Forelimb muscle (tissue), 1 donor: ENCODE measurements at regions not wholly inside any gene's neighbourhood (a gene's known extent, or its start where the extent isn't known, plus 50 kb on each side); places are given as distances from the start of the nearest gene placed in this dataset.

Experiments used
- DNase-seq: peaks from one replicate; pipeline ENCODE4 v3.0.0-alpha.2; 2013; ENCODE audit warnings: low read depth

DNA sequence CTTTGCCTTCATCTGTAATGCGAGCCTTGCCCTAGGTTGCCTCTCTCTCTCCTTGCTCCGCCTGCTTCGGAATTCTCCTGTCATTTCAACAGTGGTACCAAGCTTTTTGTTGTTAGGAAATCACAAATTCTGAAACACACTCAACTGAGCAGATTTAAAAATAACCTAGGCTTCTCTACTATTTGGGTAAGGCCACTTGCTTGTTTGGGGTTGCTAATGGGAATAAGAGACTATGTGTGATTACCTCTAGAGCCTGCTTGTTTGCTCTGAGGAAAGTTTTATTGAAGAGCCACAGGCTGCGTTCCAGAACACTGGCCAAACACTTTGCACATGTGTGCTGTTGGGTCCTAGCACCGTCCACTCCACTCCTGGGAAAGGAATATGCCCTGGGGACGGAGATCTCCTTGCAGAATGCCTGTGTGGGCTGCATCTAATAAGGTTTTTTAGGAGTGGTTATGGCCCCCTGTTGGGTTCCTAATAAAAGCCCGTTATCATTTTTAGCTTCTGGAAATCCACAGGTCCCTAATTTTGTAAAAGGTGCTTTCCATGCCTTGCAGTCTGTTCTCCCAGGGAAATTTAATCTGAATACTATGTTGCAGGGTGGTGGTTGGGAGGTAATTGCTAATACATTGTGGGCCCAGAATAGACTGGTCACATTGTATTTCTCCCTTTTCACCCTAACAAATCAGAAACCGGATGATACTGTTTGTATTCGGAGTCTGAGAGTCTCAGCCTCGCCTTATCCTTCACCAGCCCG is 68.7 kb upstream of the KLF6 start:
- no peak for DNase-seq

DNA sequence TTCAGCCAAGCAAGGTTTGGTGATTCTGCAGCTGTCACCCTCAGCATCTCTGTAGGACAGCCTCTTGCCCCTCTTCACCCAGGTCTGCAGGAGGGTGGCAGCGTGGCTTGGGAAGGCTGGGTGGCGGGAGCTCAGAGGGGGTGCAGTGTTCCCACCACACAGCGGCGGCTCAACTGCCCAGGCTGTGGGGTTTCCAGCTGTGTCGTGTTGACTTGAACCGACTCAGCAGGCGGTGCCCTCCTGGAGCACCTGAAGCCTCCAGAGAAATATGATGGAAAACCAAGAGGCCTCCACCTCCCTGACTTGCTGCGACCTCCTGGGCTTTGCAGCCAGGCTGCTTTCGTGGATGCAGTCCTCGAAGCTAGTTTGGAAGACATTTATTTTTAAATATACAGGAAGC is 68.0 kb upstream of the KLF6 start:
- DNase-seq = no peak

DNA sequence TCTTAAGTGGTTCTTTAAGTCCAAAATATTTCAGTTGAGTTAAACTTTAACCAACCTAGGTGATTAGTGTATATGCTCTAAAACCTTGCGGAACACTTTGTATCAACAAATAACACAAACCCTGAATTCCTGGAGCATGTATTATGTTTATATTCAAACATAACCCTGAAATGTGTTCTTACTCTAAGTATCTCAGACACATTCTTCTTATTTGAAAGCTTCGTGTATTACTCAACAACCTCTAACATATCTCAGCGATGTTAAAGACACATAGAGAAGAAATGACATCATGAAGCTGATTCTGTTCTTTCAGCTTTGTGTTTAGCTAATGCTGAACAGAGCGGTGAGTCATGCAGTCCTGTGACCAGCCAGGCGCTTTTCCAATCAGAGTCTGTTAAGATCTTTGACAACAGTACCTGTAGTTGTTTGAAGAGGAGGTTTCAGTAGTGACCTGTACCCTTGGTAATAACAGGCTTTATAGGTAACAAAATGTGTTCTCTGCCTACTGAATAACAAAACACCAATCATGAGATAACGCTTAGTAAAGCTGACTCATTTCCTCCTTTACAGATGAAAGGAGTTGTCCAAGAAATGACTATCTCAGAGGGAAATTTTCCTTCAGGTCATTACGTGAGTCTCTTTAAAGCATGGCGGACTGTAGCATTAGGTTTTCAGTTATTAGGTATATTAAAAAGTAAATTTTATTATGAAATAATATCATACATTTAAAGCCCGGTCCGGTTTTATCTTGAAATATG is 67.3 kb upstream of the KLF6 start:
- no peak for DNase-seq

DNA sequence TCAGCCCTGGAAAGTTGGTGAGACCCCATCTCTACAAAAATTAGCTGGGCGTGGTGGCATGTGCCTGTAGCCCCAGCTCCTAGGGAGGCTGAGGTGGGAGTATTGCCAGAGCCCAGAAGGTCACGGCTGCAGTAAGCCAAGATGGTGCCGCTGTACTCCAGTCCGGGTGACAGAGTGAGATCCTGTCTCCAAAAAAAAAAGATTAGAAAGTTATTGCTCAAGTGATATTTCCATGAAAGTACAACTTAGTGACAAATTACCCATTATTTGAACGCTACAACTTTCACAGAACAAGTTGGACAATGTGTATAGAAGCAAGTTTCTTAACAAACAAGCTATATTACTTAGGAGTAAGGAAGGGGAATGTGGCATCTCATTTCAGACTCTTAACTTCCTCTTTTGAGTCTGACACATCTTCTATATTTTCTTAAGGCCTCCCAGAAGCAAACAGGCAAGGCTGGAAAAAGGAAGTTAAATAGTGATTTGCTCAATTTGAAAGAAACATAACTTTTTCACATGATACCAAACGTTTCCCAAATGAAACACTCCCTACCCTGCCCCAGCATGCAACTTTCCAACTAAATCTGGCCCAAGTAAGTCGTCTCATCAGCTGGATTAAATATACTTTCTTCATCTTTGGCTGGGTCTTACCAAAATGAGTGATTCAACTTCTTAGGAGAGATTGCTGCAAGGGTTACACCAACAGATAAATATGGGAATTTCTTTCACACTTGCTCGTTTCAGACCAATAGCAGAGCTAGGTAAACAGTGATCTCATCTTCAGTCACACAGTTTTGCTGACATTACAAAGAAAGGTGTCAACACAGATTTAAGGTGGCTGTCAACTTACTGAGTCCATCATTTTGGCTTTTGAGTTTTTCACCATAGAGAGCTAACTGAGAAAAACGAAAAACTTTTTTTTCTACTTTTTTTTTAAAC is 66.3 kb upstream of the KLF6 start:
- DNase-seq = no peak

DNA sequence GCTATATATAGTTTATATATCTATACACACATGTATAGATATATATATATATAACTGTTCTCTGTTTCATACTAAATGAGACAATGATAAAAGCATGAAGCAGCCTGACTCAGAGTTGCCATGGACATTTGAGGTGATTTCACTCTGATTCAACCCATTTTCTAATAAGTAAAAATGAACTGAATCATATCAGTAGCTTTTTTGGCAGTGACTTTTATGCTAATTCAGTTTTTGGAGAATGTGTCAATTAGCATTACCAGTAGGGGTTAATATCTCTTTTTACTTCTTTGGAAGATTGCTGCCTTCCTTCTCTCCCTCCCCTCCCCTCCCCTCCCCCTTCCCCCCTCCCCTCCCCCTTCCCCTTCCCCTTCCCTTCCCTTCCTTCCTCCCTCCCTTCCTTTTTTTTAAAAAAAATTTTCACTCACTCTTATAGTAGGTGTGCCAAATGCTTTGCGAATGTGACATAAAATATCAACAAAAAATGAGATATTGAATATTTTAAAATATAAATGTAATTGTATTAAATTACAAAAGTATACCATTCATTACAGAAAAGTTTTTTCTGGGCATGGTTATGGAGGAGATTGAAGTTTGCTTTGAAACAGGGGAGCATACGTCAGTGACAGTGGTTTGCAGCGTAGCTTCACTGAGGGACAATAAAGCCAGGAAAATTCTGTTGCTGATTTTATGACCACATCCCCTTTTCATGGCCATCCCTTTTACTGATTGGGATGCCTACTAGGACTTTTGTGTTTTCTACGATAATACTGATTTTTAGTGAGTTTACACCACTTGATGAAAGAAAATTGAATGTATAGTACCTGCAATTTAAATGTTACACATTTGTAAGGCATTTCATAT is 64.0 kb upstream of the KLF6 start:
- DNase-seq = no peak

DNA sequence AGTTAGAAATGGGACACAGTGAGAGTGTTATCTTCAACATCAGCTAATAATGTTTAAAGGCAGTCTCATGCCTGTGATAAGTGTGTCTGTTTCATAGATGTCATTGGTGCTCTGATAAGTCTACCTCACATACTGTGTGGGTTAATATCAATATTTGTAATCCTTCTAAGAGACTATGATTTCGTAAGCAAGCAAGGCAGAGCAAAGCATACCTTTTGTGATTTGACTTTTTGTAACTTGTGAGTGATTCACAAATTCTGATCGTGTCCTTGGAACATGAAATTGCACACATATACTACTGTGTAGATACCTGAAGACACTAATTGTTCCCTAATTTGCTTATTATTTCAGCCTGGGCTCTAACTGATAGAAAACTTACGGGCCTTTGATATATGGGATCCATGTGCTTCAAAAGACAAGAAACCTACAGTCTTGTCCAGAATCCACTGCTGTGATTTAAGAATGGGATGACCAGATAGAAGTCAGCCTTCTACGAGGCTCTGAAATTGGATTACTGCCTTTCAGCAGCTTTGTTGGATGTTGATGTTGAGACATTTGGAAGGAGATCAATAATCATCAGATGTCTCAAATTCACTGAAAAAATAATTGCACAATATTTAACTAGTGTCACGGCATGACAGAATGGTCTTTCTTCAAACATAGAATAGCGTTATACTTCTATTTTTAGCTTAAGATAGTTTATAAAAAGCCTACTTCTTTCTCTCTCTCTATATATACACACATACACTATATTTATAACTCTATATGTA is 63.2 kb upstream of the KLF6 start:
- no peak for DNase-seq

DNA sequence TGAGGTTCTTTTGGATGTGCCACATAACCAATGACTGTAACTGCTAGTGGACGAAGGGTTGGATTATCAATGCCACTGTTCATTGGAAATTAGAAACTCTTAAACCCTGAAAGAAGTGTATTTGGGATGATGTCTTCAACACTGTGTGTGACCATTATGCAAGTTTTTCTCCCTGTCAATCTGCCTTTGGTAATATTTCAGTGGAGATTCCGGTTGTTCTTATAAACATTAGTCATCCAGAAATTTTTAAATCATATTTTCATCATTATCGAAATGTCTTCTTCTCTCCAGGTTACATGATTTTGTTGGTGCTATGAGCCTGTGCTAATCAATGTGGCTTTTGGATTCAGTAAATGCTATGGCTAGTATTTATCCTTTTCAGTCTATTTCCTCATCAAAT is 61.7 kb upstream of the KLF6 start:
- no peak for DNase-seq

DNA sequence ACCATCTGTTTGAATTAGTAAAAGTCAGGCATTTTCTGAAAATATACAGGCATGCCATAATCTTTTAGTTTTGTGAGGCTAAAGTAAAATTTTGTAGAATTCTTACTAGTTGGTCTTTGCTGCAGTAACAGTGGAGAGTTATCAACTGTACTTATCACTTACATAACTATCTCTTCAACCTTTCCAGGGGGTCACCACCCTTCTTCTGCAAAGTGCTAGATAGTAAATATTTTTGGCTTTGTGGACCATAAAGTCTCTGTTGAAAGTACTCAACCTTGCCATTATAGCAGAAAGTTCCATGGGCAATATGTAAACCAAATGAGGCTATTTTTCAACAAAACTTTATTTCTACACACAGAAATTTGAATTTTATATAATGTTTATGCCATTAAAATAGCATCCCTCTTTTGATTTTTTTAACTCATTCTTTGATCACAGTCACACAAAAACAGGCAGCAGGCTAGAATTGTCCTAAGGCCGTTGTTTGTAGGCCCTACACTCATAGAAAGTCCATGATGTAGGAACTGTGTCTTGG is 59.5 kb upstream of the KLF6 start:
- no peak for DNase-seq

DNA sequence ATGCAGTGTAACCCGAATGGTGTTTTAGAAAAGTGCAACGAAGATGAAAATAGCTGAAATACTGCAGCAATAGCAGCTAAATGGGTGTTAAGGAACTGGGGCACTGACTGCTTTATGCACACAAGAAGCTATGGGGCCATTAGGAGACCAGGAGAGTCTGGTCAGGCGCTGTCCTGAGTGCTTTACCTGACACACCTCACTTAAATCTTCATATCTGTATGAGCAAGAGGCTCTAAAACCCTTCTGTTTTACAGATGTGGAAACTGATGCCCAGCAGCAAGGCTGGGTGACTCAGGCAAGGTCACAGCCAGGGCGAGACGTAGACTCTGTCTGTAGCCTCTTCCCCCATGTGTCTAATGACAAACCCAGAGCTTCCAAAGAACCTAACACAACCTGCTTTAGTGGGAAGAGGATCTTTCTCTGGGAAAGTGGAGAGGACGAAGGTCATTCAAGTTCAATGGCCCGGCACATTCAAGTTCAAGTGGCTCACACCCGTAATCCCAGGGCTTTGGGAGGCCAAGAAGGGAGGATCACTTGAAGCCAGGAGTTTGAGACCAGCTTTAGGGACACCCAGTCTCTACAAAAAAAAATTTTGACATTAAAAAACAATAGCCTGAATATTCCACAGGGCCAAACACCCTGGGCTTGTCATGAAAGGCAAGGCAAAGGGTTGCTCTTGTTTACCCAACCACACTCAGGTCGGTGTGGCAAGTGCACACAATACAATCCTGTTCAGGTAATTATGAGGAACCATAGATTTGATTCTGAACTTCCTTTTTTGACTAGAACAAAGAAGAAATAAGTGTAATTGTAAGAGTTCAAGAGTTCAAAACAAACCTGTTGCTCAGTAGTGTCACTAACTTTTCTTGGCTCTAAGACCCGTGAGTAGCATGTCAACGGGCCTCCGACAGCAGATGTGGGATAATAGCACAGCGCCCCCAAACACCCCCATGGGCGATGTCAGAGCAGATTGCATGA is 53.7 kb upstream of the KLF6 start:
- no peak for DNase-seq

DNA sequence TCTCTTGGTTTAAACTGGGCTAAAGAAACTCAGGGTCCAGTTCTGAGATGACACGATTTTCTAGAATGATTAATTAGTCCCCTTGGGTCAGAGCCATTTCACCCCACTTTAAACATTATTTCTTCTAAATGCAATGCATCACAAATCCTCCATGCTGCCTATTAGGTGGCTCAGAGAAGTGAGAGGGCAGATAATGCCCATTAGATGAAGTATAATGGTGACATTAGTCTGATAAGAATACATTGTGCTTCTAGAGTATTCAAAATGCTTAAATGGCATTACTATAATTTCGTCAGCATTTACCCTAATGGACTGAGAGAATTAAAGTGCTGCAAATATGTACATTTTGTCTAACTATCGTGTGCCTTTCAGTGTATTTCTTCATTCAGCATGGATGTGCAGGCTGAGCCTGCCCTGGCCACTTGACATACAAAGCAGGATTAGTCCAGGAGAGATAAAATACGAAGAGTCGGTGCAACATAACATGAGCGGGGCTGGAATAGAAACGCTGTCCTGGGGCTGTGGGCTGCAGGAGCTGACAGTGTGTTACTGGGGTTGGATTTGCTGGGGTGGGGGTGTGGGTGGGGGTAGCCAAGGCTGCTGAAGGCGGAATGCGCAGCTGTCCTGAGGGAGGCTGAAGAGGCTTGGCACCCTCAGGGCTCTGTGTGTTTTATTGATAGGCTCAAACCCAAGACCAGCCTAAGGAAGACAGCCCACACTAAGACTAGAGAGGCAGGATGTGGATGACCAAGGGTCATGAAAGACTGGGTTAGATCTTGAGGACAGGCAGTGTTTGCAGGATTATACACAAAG is 52.8 kb upstream of the KLF6 start:
- DNase-seq = no peak

DNA sequence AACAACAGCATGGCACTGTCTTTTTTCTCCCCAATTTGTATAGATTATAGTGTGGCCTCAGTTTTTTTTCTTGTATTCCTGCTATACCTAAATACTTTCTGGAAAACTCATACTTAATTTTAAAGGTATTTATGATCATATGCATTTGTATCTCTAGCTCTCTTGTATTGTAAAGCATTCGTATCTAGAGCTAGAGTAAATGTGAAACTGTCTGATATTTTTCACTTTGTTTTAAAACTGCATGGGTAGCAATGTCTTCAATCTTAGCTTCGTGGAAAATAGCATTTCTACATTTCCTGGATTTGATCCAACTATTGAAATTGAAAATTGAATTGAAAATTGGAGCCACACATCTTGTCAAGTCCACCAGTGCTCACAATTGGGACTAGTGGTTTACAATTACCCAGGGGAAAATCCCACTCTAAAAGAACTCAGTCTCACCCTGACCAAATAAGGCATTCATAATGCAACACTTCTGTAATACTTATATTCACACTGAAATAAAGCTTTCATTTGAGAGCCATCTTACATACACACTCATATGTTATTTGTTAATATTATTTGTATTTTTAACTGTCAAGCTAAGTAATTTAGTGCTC is 51.3 kb upstream of the KLF6 start:
- no peak for DNase-seq

DNA sequence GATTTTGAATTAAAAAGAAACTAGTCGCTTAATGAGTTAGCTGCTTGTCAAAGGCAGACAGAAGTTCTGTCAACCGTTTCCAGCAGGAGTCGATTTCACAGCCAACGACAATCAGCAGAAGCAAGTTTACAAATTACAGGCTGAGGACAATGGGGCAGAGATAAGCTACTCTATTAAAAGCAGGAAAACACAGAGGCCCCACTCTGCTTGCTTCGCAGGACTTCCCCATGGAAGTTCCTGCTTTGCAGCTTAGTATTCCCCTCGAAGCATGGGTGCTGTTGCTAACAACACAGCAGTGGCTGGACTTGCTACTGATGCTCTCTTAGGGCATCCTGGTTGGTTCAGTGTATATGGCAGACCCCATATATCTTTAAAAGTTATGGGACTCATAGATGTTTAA is 50.8 kb upstream of the KLF6 start:
- DNase-seq = no peak

DNA sequence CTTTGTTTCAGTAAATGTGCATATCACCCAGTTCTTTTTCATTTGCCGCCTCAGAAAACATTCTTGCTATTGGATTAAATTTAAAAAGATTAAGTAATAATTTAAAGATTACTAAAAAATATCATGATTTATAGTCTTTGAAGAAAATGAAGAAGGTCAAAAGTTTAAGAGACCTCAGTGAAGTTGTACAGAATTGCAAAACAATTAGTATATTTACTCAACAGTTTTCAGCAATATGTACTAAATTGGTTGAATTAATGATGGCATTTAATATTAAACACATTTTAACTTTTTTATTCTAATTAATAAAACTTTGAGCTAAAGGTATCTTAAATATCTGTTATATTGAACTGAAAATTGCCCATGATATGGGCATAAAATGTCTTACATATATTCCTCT is 49.9 kb upstream of the KLF6 start:
- DNase-seq = no peak
